ENCODE measurements at regions not wholly inside any gene's neighbourhood (a gene's known extent, or its start where the extent isn't known, plus 50 kb on each side); places are given as distances from the start of the nearest gene placed in this dataset.
"Not testable (repeated sequence)": the region's sequence is repeated elsewhere in the genome, so short reads cannot be mapped to it uniquely, and the experiment has no call there.

DNA sequence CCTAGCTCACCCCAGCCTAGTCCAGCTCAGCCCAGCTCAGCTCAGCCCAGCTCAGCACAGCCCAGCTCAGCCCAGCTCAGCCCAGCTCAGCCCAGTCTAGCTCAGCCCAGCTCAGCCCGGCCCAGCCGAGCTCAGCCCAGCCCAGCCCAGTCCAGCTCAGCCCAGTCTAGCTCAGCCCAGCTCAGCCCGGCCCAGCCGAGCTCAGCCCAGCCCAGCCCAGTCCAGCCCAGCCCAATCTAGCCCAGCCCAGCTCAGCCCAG, 63.5 kb downstream of the TMEM121 start:
- TF ChIP-seq, protein P1, sequence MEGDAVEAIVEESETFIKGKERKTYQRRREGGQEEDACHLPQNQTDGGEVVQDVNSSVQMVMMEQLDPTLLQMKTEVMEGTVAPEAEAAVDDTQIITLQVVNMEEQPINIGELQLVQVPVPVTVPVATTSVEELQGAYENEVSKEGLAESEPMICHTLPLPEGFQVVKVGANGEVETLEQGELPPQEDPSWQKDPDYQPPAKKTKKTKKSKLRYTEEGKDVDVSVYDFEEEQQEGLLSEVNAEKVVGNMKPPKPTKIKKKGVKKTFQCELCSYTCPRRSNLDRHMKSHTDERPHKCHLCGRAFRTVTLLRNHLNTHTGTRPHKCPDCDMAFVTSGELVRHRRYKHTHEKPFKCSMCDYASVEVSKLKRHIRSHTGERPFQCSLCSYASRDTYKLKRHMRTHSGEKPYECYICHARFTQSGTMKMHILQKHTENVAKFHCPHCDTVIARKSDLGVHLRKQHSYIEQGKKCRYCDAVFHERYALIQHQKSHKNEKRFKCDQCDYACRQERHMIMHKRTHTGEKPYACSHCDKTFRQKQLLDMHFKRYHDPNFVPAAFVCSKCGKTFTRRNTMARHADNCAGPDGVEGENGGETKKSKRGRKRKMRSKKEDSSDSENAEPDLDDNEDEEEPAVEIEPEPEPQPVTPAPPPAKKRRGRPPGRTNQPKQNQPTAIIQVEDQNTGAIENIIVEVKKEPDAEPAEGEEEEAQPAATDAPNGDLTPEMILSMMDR (IDR thresholded peaks at IDR 0.05), result not testable (repeated sequence)
- not testable (repeated sequence) for TF ChIP-seq POLR2A (IDR thresholded peaks at IDR 0.05)

Data from body of pancreas (tissue), 4 donors.